Small intestine (tissue), 7 donors: ENCODE measurements at regions not wholly inside any gene's neighbourhood (a gene's known extent, or its start where the extent isn't known, plus 50 kb on each side); places are given as distances from the start of the nearest gene placed in this dataset.

ENCODE experiments used
- DNase-seq, 2 donors: peaks; one replicate each; pipeline versions ENCODE4 v3.0.0 to v3.0.0-alpha.2; 2013
- FAIRE-seq: peaks from 2 replicates; lab custom pipeline; 2012; peaks lifted over from hg19 to GRCh38; lab: Jason Lieb, UNC
- H3K27ac ChIP-seq, 3 donors: one replicate each; pipeline ENCODE4 v1.5.1; 2013; ENCODE audit warnings: low read length in 2 of 3, mild to moderate bottlenecking in 2 of 3, control low read depth in 1 of 3, inconsistent platforms in 1 of 3, low read depth in 1 of 3, moderate library complexity in 1 of 3
- H3K27me3 ChIP-seq, 3 donors: one replicate each; pipeline ENCODE4 v1.6.1; 2013; ENCODE audit warnings: low read length in 3 of 3, inconsistent platforms in 1 of 3; ENCODE audit not compliant: control insufficient read depth in 3 of 3, insufficient read depth in 3 of 3
- H3K36me3 ChIP-seq, 3 donors: one replicate each; pipeline ENCODE4 v1.6.1; 2013; ENCODE audit warnings: low read length in 3 of 3, inconsistent platforms in 1 of 3, low read depth in 1 of 3, mild to moderate bottlenecking in 1 of 3, moderate library complexity in 1 of 3; ENCODE audit not compliant: control insufficient read depth in 3 of 3, insufficient read depth in 2 of 3
- H3K4me1 ChIP-seq, 3 donors: one replicate each; pipeline ENCODE4 v1.6.1; 2013; ENCODE audit warnings: low read length in 2 of 3, inconsistent platforms in 1 of 3, low read depth in 1 of 3, mild to moderate bottlenecking in 1 of 3, moderate library complexity in 1 of 3; ENCODE audit not compliant: control insufficient read depth in 3 of 3, insufficient read depth in 2 of 3
- H3K4me3 ChIP-seq, 3 donors: one replicate each; pipeline ENCODE4 v1.5.1; 2013; ENCODE audit warnings: low read length in 3 of 3, control low read depth in 1 of 3, inconsistent platforms in 1 of 3, low read depth in 1 of 3, mild to moderate bottlenecking in 1 of 3, moderate library complexity in 1 of 3
- H3K9me3 ChIP-seq, 2 donors: one replicate each; pipeline ENCODE4 v1.6.1; 2013; ENCODE audit warnings: low read depth in 1 of 2, low read length in 1 of 2; ENCODE audit not compliant: control insufficient read depth in 2 of 2, insufficient read depth in 1 of 2
- WGBS, 3 donors: extraction: QIAGEN DNeasy Blood & Tissue Kit; methylation state at CpG; one replicate each; pipeline ENCODE4 v1.1.7; 2013; 5-methylcytosine and 5-hydroxymethylcytosine counted together
- donor health status: healthy with polysubstance abuse.
- donor health status: control.
- donor health status: control.
- donor health status: Bipolar disorder and iron deficiency.
- donor health status: healthy.

DNA sequence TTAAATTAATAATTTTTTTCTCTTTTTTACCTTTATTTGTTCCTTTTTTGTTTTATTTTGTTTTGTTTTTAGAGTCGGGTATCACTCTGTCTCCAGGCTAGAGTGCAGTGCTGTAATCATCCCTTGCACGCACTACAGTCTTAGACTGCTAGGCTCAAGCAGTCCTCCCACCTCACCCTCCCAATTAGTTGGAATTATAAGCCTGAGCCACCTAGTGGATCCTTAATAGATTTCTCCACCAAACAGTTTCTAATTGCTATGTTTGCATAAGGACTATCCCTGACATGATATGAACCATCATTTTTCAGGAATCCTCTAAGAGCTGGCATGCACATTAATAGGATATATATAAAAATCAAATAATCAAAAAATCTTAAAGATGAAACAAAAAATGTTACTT is 993.2 kb downstream of the OTOL1 start:
- no peaks in the 10 kb centered on the region for H3K9me3 ChIP-seq
- no peaks in the 10 kb centered on the region for H3K27me3 ChIP-seq
- FAIRE-seq (no peak), DNase-seq (no peak)
- 76 to 94% (median 85%) methylated on average over 2 of the region's 2 CpGs for WGBS, 3 donors
- no peaks in the 10 kb centered on the region for H3K4me1 ChIP-seq
- no peak overlapping the region for H3K4me3 ChIP-seq
- no peaks in the 10 kb centered on the region for H3K36me3 ChIP-seq
- H3K27ac ChIP-seq, result no peak overlapping the region

DNA sequence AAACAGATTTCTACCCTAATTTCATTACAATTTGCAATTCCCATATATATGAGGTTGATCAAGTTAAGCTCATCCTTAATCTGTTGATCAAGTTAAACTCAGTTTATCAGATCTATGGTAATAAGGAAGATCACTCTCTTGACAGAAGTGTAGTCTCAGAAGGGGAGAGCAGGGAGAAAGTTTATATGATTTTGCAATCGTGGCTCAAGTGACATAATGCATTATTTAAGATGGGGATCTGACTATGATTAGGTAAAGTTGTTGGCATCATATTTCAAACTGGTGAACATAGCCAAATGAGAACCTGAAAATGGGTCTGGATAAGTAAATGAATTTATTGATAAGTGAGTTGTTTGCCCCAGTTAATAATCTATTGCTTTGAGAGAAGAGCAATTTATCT is 995.3 kb downstream of the OTOL1 start:
- Histone ChIP-seq H3K4me1 (no peaks in the 10 kb centered on the region), H3K27me3 (no peaks in the 10 kb centered on the region), H3K27ac (no peak overlapping the region), H3K9me3 (peaks cover 0 to 5% of the 10 kb centered on the region in 2 donors), H3K4me3 (no peak overlapping the region), H3K36me3 (no peaks in the 10 kb centered on the region)
- DNase-seq (no peak), FAIRE-seq (no peak)
- 38 to 57% (median 44%) methylated on average over 1 of the region's 1 CpG for WGBS, 3 donors

DNA sequence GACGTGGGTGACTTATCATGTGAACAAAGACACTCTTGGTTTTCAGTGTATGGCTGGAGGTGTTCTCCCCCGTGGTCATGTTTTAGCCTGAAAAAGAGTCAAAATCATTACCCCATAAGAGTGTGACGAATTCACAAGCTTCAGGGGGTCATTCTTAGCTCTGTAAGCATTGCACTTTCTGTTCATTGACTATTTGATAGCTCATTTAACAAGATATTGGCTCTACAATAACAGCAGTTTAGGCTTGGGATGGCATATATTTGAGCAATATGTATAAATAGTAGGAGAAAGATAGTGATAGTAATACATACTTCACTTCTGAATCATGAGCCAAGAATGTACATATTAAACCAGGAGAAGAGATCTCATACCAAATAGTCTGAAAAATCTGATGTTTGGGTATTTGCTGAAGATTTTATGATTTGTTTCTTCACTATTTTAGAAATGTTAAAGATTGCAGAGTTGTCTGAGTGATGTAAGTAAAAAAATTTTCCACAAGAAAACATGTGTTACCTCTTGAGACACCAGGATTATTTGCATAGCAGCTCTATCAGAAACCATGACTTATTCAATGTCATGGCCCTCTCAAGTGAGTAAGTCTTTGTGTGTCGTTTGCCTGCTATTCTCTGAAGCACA is 996.0 kb downstream of the OTOL1 start:
- Histone ChIP-seq H3K4me3 (no peak overlapping the region), H3K27me3 (no peaks in the 10 kb centered on the region), H3K36me3 (no peaks in the 10 kb centered on the region), H3K27ac (no peak overlapping the region), H3K9me3 (peaks cover 0 to 5% of the 10 kb centered on the region in 2 donors), H3K4me1 (no peaks in the 10 kb centered on the region)
- 28 to 50% (median 29%) methylated on average over 4 of the region's 4 CpGs for WGBS, 3 donors
- FAIRE-seq (no peak), DNase-seq (no peak)

DNA sequence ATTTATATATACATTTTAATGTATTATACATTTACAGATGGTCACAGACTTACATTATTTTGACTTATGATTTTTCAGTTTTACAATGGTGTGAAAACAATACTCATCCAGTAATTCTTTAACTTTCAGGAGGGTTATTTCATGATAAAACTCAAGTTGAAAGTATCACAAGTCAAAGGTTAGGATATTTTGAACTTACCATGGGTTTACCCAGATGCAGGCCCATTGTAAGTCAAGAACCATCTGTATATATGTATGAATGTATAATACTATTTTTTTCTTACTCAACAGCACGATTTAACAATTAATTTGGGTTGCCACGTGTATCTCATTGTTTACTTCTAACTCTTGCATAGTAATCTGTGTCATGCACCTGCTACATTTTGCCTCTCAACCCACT is 1002.0 kb downstream of the OTOL1 start:
- Histone ChIP-seq H3K27me3 (no peaks in the 10 kb centered on the region), H3K36me3 (no peaks in the 10 kb centered on the region), H3K4me3 (no peak overlapping the region), H3K4me1 (no peaks in the 10 kb centered on the region), H3K9me3 (peaks cover 0 to 5% of the 10 kb centered on the region in 2 donors), H3K27ac (no peak overlapping the region)
- no peak for DNase-seq
- WGBS, 3 donors, result 33 to 55% (median 40%) methylated on average over 2 of the region's 2 CpGs
- no peak for FAIRE-seq

DNA sequence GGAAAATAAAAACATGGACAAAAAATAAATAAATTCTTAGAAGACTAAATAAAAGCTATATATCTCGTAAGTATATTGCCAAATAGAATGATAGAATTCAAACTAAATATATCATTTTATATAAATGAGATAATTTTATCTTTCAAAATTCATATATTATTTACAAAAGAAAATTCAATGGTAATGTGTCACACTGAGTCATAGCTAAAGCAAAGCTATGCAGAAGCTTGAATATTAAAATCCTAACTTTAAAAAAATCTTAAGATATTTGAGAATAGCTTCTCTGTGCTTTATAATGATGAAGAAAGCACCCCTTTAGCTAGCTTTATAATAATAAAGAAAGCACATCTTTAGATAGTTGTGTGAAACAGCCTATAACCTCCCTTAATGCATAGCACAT is 1010.8 kb downstream of the OTOL1 start:
- Histone ChIP-seq H3K27me3 (no peaks in the 10 kb centered on the region), H3K36me3 (no peaks in the 10 kb centered on the region), H3K27ac (no peak overlapping the region), H3K9me3 (no peaks in the 10 kb centered on the region), H3K4me3 (no peak overlapping the region), H3K4me1 (no peaks in the 10 kb centered on the region)
- DNase-seq (no peak), FAIRE-seq (no peak)
- WGBS, 3 donors, result 78 to 89% (median 89%) methylated on average over 1 of the region's 1 CpG

DNA sequence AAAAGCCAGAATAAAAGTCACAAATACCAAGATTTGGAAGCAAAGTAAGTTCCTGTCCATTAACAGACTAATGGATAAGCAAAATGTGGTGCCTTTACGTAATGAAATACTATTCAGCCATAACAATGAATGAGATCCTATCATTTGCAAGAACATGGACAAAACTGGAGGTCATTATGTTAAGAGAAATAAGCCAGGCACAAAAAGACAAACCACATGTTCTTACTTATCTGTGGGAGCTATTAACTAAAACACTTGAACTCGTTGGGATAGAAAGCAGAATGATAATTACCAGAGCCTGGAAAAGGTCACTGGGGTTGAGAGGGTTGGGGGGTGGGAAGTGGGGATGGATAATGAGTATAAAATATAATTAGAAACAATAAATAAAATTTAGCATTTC is 1015.9 kb downstream of the OTOL1 start:
- H3K36me3 ChIP-seq, result no peaks in the 10 kb centered on the region
- H3K4me1 ChIP-seq, result no peaks in the 10 kb centered on the region
- no peaks in the 10 kb centered on the region for H3K27me3 ChIP-seq
- H3K27ac ChIP-seq, result no peak overlapping the region
- 43 to 61% (median 47%) methylated on average over 2 of the region's 2 CpGs for WGBS, 3 donors
- DNase-seq (no peak), FAIRE-seq (no peak)
- H3K4me3 ChIP-seq, result no peak overlapping the region
- H3K9me3 ChIP-seq, result no peaks in the 10 kb centered on the region

DNA sequence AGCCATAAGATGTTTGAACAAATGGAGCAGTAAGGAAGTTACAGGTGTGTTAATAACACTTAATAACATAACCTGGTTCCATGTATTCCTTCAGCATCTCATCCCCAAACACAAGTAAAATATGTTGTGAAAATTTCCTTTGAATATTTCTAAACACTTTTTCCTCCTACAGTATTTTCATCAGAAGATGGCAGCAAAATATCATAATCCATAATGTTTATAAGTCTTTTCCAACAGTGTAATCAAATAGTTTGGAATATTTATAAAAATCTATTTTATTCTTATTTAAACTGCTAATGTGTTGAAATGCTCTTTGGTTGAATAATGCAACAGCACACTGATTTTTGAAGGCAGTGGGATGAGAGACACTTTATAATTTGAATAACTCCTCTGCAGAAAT is 1020.5 kb downstream of the OTOL1 start:
- Histone ChIP-seq H3K36me3 (no peaks in the 10 kb centered on the region), H3K4me1 (no peaks in the 10 kb centered on the region), H3K4me3 (no peak overlapping the region), H3K27me3 (no peaks in the 10 kb centered on the region), H3K9me3 (no peaks in the 10 kb centered on the region), H3K27ac (no peak overlapping the region)
- FAIRE-seq (no peak), DNase-seq (no peak)

DNA sequence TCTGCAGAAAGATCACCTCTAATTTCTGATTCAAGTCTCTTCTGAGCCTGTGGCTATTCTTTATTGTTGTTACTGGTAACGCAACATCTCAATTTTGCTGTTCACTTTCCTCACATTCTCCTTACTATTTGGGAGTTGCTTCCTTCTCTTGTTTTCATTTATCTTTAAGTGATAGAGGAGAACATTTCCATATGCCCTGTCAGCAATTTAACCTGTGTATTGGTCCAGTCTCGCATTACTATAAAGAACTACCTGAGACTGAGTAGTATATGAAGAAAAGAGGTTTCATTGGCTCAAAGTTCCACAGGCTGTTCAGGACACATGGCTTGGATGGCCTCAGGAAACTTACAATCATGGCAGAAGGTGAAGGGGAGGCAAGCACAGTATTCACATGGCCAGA is 1025.1 kb downstream of the OTOL1 start:
- H3K4me1 ChIP-seq, result no peaks in the 10 kb centered on the region
- H3K27ac ChIP-seq, result no peak overlapping the region
- WGBS, 3 donors, result 89 to 94% (median 93%) methylated on average over 2 of the region's 2 CpGs
- H3K9me3 ChIP-seq, result no peaks in the 10 kb centered on the region
- no peaks in the 10 kb centered on the region for H3K36me3 ChIP-seq
- no peak for DNase-seq
- no peaks in the 10 kb centered on the region for H3K27me3 ChIP-seq
- no peak for FAIRE-seq
- H3K4me3 ChIP-seq, result no peak overlapping the region

DNA sequence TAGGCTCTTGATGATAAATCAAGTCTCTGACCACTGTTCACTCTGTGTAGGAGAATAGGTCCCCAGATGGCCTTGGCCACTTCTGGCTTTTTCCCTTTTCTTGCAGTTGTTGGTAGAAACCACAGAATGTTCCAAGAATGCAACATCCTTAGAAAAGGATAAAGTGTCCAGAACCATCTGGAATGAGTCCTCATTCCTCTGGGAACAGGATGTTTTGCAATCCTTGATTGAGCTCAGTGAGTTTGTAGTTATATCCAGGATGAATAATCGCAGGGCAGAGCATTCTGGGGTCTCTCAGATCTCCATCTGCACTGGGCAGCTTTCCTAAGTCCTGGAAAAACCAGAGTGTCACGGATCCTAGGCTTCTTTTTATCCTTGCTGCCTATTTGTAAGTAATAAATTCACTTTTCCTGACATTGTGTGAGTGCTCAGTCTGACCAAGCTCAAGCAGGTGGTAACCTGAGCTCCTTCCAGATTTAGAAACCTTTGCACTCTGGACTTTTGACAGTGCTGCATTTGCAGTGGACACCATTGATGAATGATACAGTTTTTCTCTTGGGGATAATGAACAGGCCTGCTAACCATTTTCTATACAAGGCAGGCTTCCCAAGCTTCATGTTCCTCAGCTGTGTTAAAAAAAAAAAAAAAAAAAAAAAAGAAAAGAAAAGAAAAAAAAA is 1028.6 kb downstream of the OTOL1 start:
- H3K4me3 ChIP-seq, result no peak overlapping the region
- H3K27ac ChIP-seq, result peak overlapping the region in 1 of 3 donors; percentile 34
- H3K4me1 ChIP-seq, result no peaks in the 10 kb centered on the region
- DNase-seq, result peak; percentile 0 to 2
- H3K36me3 ChIP-seq, result no peaks in the 10 kb centered on the region
- no peaks in the 10 kb centered on the region for H3K9me3 ChIP-seq
- FAIRE-seq, result no peak
- 23 to 36% (median 31%) methylated on average over 2 of the region's 2 CpGs for WGBS, 3 donors
- no peaks in the 10 kb centered on the region for H3K27me3 ChIP-seq
